ENCODE measurements at regions not wholly inside any gene's neighbourhood (a gene's known extent, or its start where the extent isn't known, plus 50 kb on each side); places are given as distances from the start of the nearest gene placed in this dataset.

GRCh38 chr2:149908726-149909683, 321.4 kb upstream of the MMADHC start:
- no peaks in the 10 kb centered on the region for H3K4me1 ChIP-seq (replicated peaks; ENCODE audit: insufficient read depth)
- CTCF ChIA-PET: no interaction called here
- H3K79me2 ChIP-seq (ENCODE audit: low read depth): no peaks in the 10 kb centered on the region
- POLR2A ChIA-PET (ENCODE audit: unreplicated experiment): no interaction called here
- H3K9me2 ChIP-seq (ENCODE audit: insufficient read depth): no peaks in the 10 kb centered on the region
- no peak for TF ChIP-seq CTCF (conservative IDR thresholded peaks at IDR 0.05)
- TF ChIP-seq EZH2 (IDR thresholded peaks at IDR 0.05; ENCODE audit: low read depth): no peak
- no peak overlapping the region for H3K4me2 ChIP-seq
- no peaks in the 10 kb centered on the region for H3F3A ChIP-seq (ENCODE audit: insufficient read depth, low read depth)
- intact Hi-C loops (cut with micrococcal nuclease; ENCODE audit: unreplicated experiment): no loop called here
- no peaks in the 10 kb centered on the region for H4K20me1 ChIP-seq (ENCODE audit: insufficient read depth)
- no peak overlapping the region for H3K4me3 ChIP-seq
- H2AFZ ChIP-seq: no peak overlapping the region
- BruUV-seq (replicated peaks): no TSS peak
- no peaks in the 10 kb centered on the region for H3K36me3 ChIP-seq (ENCODE audit: low read depth)
- no peaks in the 10 kb centered on the region for H3K27me3 ChIP-seq (ENCODE audit: insufficient read depth, low read depth)
- H3K27ac ChIP-seq: no peak overlapping the region
- no peaks in the 10 kb centered on the region for H3K9me3 ChIP-seq (ENCODE audit: insufficient read depth, low read depth)
- no peak for DNase-seq

- H3F3A ChIP-seq (ENCODE audit: insufficient read depth, low read depth): no peaks in the 10 kb centered on the region
- H3K79me2 ChIP-seq (ENCODE audit: low read depth): no peaks in the 10 kb centered on the region
- no peaks in the 10 kb centered on the region for H3K36me3 ChIP-seq (ENCODE audit: low read depth)
- no peaks in the 10 kb centered on the region for H3K9me2 ChIP-seq (ENCODE audit: insufficient read depth)
- no peak overlapping the region for H3K4me3 ChIP-seq
- no peak overlapping the region for H2AFZ ChIP-seq
- no peak overlapping the region for H3K4me2 ChIP-seq
- H3K4me1 ChIP-seq (replicated peaks; ENCODE audit: insufficient read depth): no peaks in the 10 kb centered on the region
- no peak overlapping the region for H3K27ac ChIP-seq
- ChIA-PET CTCF (no interaction called here), POLR2A (ENCODE audit: unreplicated experiment) (interaction anchor here (0.6 kb wide), 1 partner anchor 9 kb away, joined by 9 read pairs; no protein-coding TSS in a partner anchor)
- TF ChIP-seq EZH2 (IDR thresholded peaks at IDR 0.05; ENCODE audit: low read depth) (no peak), CTCF (conservative IDR thresholded peaks at IDR 0.05) (no peak)
- no peaks in the 10 kb centered on the region for H4K20me1 ChIP-seq (ENCODE audit: insufficient read depth)
- no peak for DNase-seq
- no TSS peak for BruUV-seq (replicated peaks)
- H3K9me3 ChIP-seq (ENCODE audit: insufficient read depth, low read depth): no peaks in the 10 kb centered on the region
- H3K27me3 ChIP-seq (ENCODE audit: insufficient read depth, low read depth): no peaks in the 10 kb centered on the region
- intact Hi-C loops (cut with micrococcal nuclease; ENCODE audit: unreplicated experiment): no loop called here
These were observed 319.3 kb upstream of the MMADHC start for GRCh38 chr2:149906886-149907285.

GRCh38 chr2:149904352-149905175, 317.0 kb upstream of the MMADHC start:
- Histone ChIP-seq H3K27me3 (ENCODE audit: insufficient read depth, low read depth) (no peaks in the 10 kb centered on the region), H2AFZ (no peak overlapping the region), H3F3A (ENCODE audit: insufficient read depth, low read depth) (no peaks in the 10 kb centered on the region), H3K4me1 (replicated peaks; ENCODE audit: insufficient read depth) (no peaks in the 10 kb centered on the region), H3K4me2 (no peak overlapping the region), H3K9me3 (ENCODE audit: insufficient read depth, low read depth) (no peaks in the 10 kb centered on the region), H3K9me2 (ENCODE audit: insufficient read depth) (no peaks in the 10 kb centered on the region), H3K4me3 (no peak overlapping the region), H3K36me3 (ENCODE audit: low read depth) (no peaks in the 10 kb centered on the region), H3K27ac (no peak overlapping the region), H3K79me2 (ENCODE audit: low read depth) (no peaks in the 10 kb centered on the region), H4K20me1 (ENCODE audit: insufficient read depth) (no peaks in the 10 kb centered on the region)
- CTCF ChIA-PET: interaction anchor here (0.6 kb wide), 1 partner anchor 687 kb away, joined by 3 read pairs; no protein-coding TSS in a partner anchor
- no peak for TF ChIP-seq CTCF (conservative IDR thresholded peaks at IDR 0.05)
- no peak for TF ChIP-seq EZH2 (IDR thresholded peaks at IDR 0.05; ENCODE audit: low read depth)
- POLR2A ChIA-PET (ENCODE audit: unreplicated experiment): no interaction called here
- no peak for DNase-seq
- BruUV-seq (replicated peaks): no TSS peak
- intact Hi-C loops (cut with micrococcal nuclease; ENCODE audit: unreplicated experiment): no loop called here

Measured in PC-9 (cell line).